HCT116 (cell line): ENCODE measurements at regions not wholly inside any gene's neighbourhood (a gene's known extent, or its start where the extent isn't known, plus 50 kb on each side); places are given as distances from the start of the nearest gene placed in this dataset.
"Not testable (repeated sequence)": the region's sequence is repeated elsewhere in the genome, so short reads cannot be mapped to it uniquely, and the experiment has no call there.

Experiments
- ATAC-seq: fragments of 200-7000 bp; cut with Tn5 transposase; 2 replicates; pipeline ENCODE4 v1.9.1; 2020; ENCODE audit warnings: mild to moderate bottlenecking, moderate library complexity
- BruUV-seq: library from RNA; stranded (reverse); fragments of 400-500 nt; replicated peaks from 2 replicates; lab custom pipeline; 2021; lab: Mats Ljungman, UMichigan
- CTCF ChIA-PET: fragments of 300-600 bp; sonication (Branson Sonifier 250); formaldehyde crosslinking; loops from one replicate; lab custom pipeline; 2021; ENCODE audit warnings: antibody characterized with exemption; lab: Charles Lee
- POLR2A ChIA-PET: fragments of 300-600, 350-600 bp; sonication (Branson Sonifier 250); formaldehyde crosslinking; loops from one replicate; lab custom pipeline; 2021; ENCODE audit warnings: antibody characterized with exemption; lab: Charles Lee
- RAD21 ChIA-PET, 2 experiments: fragments of 300-600 bp; sonication (Branson Sonifier 250); formaldehyde crosslinking; loops; one replicate each; lab custom pipeline; 2023; ENCODE audit warnings: low total read pairs in 2 of 2; ENCODE audit not compliant: uncharacterized antibody in 2 of 2, unreplicated experiment in 2 of 2, low non-redundant PET in 1 of 2; lab: Charles Lee
- DNase-seq: peaks from one replicate; pipeline ENCODE4 v3.0.0-alpha.2; 2010; ENCODE audit warnings: low read depth, low spot score
- H2AFZ ChIP-seq: fragments of 200-600 bp; shearing (Covaris generic), sonication (generic); 2 replicates; pipeline ENCODE4 v1.6.1; 2017; ENCODE audit warnings: low read depth, mixed run types, mixed read lengths, antibody characterized with exemption, low read length; ENCODE audit not compliant: poor library complexity, severe bottlenecking
- H3K27ac ChIP-seq: 2 replicates; pipeline ENCODE4 v1.5.1; 2012; ENCODE audit warnings: low read depth, low read length
- H3K27me3 ChIP-seq: fragments of 200-600 bp; sonication (generic); 2 replicates; pipeline ENCODE4 v1.6.1; 2016; ENCODE audit warnings: mixed run types, low read length, mixed read lengths; ENCODE audit not compliant: insufficient read depth
- H3K36me3 ChIP-seq, 2 experiments: fragments of 200-500 bp in 1 of 2; fragments of 200-600 bp in 1 of 2; sonication (Bioruptor generic) in 1 of 2; sonication (generic) in 1 of 2; 2 replicates each; pipeline versions ENCODE4 v1.5.1 to v1.6.1; 2014 to 2016; ENCODE audit warnings: low read length in 2 of 2, inconsistent platforms in 1 of 2, mixed read lengths in 1 of 2, mixed run types in 1 of 2; ENCODE audit not compliant: insufficient read depth in 2 of 2, control insufficient read depth in 1 of 2
- H3K4me1 ChIP-seq, 2 experiments: fragments of 200-600 bp in 1 of 2; sonication (generic) in 1 of 2; 2 replicates each; pipeline versions ENCODE4 v1.5.1 to v1.6.1; 2012 to 2017; ENCODE audit warnings: low read length in 2 of 2, inconsistent platforms in 1 of 2, mild to moderate bottlenecking in 1 of 2, mixed read lengths in 1 of 2, mixed run types in 1 of 2, moderate library complexity in 1 of 2; ENCODE audit not compliant: insufficient read depth in 2 of 2, control insufficient read depth in 1 of 2
- H3K4me2 ChIP-seq: fragments of 200-600 bp; sonication (generic); 2 replicates; pipeline ENCODE4 v1.6.1; 2017; ENCODE audit warnings: mixed run types, low read length, mixed read lengths
- H3K4me3 ChIP-seq, 2 experiments: fragments of 200-600 bp in 1 of 2; sonication (generic) in 1 of 2; replicated peaks in 1 of 2; 2 replicates each; pipeline ENCODE4 v1.5.1; 2011 to 2016; ENCODE audit warnings: low read length in 2 of 2, control low read depth in 1 of 2, low read depth in 1 of 2, mild to moderate bottlenecking in 1 of 2, mixed read lengths in 1 of 2, mixed run types in 1 of 2
- H3K79me2 ChIP-seq: fragments of 200-600 bp; sonication (generic); 2 replicates; pipeline ENCODE4 v1.6.1; 2017; ENCODE audit warnings: mild to moderate bottlenecking, mixed run types, low read length, moderate library complexity, mixed read lengths; ENCODE audit not compliant: insufficient read depth
- H3K9ac ChIP-seq: fragments of 200-600 bp; sonication (generic); 2 replicates; pipeline ENCODE4 v1.6.1; 2016; ENCODE audit warnings: low read length, mixed read lengths
- H3K9me2 ChIP-seq: fragments of 200-600 bp; sonication (generic), shearing (Covaris generic); 2 replicates; pipeline ENCODE4 v1.6.1; 2017; ENCODE audit warnings: mixed run types, mild to moderate bottlenecking, moderate library complexity; ENCODE audit not compliant: insufficient read depth
- H3K9me3 ChIP-seq, 2 experiments: fragments of 200-500 bp in 1 of 2; fragments of 200-600 bp in 1 of 2; sonication (Bioruptor generic) in 1 of 2; sonication (generic) in 1 of 2; 2 replicates each; pipeline ENCODE4 v1.6.1; 2014 to 2017; ENCODE audit warnings: low read length in 2 of 2, mixed read lengths in 2 of 2, inconsistent platforms in 1 of 2, low read depth in 1 of 2, mild to moderate bottlenecking in 1 of 2, mixed run types in 1 of 2, moderate library complexity in 1 of 2; ENCODE audit not compliant: control insufficient read depth in 1 of 2, insufficient read depth in 1 of 2
- H4K20me1 ChIP-seq: fragments of 200-600 bp; sonication (generic), shearing (Covaris generic); 2 replicates; pipeline ENCODE4 v1.6.1; 2017; ENCODE audit warnings: mixed run types, mild to moderate bottlenecking, moderate library complexity; ENCODE audit not compliant: insufficient read depth
- CBX3 ChIP-seq: IDR thresholded peaks from 2 replicates; pipeline ENCODE4 v1.6.1; 2012; ENCODE audit warnings: low read depth
- CEBPB ChIP-seq: IDR thresholded peaks from 2 replicates; pipeline ENCODE4 v1.6.1; 2012; ENCODE audit warnings: low read depth
- EGR1 ChIP-seq: IDR thresholded peaks from 2 replicates; pipeline ENCODE4 v1.6.1; 2012; ENCODE audit warnings: low read depth
- ELF1 ChIP-seq: IDR thresholded peaks from 2 replicates; pipeline ENCODE4 v1.6.1; 2012; ENCODE audit warnings: low read depth, borderline replicate concordance
- FOSL1 ChIP-seq: IDR thresholded peaks from 2 replicates; pipeline ENCODE4 v1.6.1; 2012; ENCODE audit warnings: low read depth
- JUND ChIP-seq: IDR thresholded peaks from 2 replicates; pipeline ENCODE4 v1.6.1; 2012
- POLR2A ChIP-seq: IDR thresholded peaks from 2 replicates; pipeline ENCODE4 v1.7.0; 2011; ENCODE audit warnings: borderline replicate concordance; ENCODE audit not compliant: insufficient read depth, insufficient read length; ENCODE audit errors: extremely low read depth
- RAD21 ChIP-seq: IDR thresholded peaks from 2 replicates; pipeline ENCODE4 v1.6.1; 2012; ENCODE audit warnings: low read depth, mild to moderate bottlenecking
- SIN3A ChIP-seq: IDR thresholded peaks from 2 replicates; pipeline ENCODE4 v1.6.1; 2012; ENCODE audit warnings: low read depth
- SP1 ChIP-seq: IDR thresholded peaks from 2 replicates; pipeline ENCODE4 v1.6.1; 2012; ENCODE audit warnings: low read depth
- SRF ChIP-seq: IDR thresholded peaks from 2 replicates; pipeline ENCODE4 v1.6.1; 2012; ENCODE audit warnings: low read depth
- YY1 ChIP-seq: IDR thresholded peaks from 2 replicates; pipeline ENCODE4 v1.6.1; 2011; ENCODE audit warnings: low read length, low read depth, moderate library complexity, mild to moderate bottlenecking; ENCODE audit not compliant: insufficient replicate concordance; ENCODE audit errors: extremely low read depth
- ZNF274 ChIP-seq: fragments of 200-500 bp; sonication (Bioruptor generic); IDR thresholded peaks from 2 replicates; pipeline ENCODE4 v1.6.1; 2014; ENCODE audit warnings: mild to moderate bottlenecking, low read depth, low read length, inconsistent platforms
- intact Hi-C: fragments of 100-400 bp; cut with micrococcal nuclease; formaldehyde crosslinking; loops from 2 replicates; pipeline ENCODE4 v1.10.0; 2022
- TF ChIP-seq, protein P1 (sequence below): IDR thresholded peaks from 2 replicates; pipeline ENCODE4 v1.6.1; 2012; ENCODE audit warnings: low read depth
- TF ChIP-seq, protein P2 (sequence below): IDR thresholded peaks from 2 replicates; pipeline ENCODE4 v1.6.1; 2012

- TF ChIP-seq SIN3A (no peak), YY1 (no peak), SP1 (no peak), ELF1 (no peak)
Measured at GRCh38 chr14:71556730-71557129, 375.5 kb upstream of the RGS6 start (continued).

- intact Hi-C loops: no loop called here
- Histone ChIP-seq H3K4me3 (no peak overlapping the region), H3K79me2 (no peaks in the 10 kb centered on the region), H3K9me3 (no peaks in the 10 kb centered on the region), H3K27me3 (no peaks in the 10 kb centered on the region), H3K4me2 (no peak overlapping the region), H2AFZ (no peak overlapping the region), H3K36me3 (no peaks in the 10 kb centered on the region), H4K20me1 (no peaks in the 10 kb centered on the region), H3K9ac (no peak overlapping the region), H3K27ac (no peak overlapping the region), H3K9me2 (no peaks in the 10 kb centered on the region), H3K4me1 (no peaks in the 10 kb centered on the region)
- ATAC-seq (no peak), DNase-seq (no peak)
- no TSS peak for BruUV-seq
- ChIA-PET POLR2A (no interaction called here), CTCF (no interaction called here), RAD21 (no interaction called here)
- TF ChIP-seq SP1: no peak
- no peak for TF ChIP-seq EGR1
- no peak for TF ChIP-seq SIN3A
- TF ChIP-seq, protein P1, sequence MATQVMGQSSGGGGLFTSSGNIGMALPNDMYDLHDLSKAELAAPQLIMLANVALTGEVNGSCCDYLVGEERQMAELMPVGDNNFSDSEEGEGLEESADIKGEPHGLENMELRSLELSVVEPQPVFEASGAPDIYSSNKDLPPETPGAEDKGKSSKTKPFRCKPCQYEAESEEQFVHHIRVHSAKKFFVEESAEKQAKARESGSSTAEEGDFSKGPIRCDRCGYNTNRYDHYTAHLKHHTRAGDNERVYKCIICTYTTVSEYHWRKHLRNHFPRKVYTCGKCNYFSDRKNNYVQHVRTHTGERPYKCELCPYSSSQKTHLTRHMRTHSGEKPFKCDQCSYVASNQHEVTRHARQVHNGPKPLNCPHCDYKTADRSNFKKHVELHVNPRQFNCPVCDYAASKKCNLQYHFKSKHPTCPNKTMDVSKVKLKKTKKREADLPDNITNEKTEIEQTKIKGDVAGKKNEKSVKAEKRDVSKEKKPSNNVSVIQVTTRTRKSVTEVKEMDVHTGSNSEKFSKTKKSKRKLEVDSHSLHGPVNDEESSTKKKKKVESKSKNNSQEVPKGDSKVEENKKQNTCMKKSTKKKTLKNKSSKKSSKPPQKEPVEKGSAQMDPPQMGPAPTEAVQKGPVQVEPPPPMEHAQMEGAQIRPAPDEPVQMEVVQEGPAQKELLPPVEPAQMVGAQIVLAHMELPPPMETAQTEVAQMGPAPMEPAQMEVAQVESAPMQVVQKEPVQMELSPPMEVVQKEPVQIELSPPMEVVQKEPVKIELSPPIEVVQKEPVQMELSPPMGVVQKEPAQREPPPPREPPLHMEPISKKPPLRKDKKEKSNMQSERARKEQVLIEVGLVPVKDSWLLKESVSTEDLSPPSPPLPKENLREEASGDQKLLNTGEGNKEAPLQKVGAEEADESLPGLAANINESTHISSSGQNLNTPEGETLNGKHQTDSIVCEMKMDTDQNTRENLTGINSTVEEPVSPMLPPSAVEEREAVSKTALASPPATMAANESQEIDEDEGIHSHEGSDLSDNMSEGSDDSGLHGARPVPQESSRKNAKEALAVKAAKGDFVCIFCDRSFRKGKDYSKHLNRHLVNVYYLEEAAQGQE: no peak
- TF ChIP-seq POLR2A: no peak
- TF ChIP-seq YY1: no peak
- no peak for TF ChIP-seq RAD21
- no peak for TF ChIP-seq ELF1
- TF ChIP-seq JUND: no peak
- TF ChIP-seq SRF: no peak
- TF ChIP-seq ZNF274: no peak
- TF ChIP-seq, protein P2, sequence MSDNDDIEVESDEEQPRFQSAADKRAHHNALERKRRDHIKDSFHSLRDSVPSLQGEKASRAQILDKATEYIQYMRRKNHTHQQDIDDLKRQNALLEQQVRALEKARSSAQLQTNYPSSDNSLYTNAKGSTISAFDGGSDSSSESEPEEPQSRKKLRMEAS: no peak
- no peak for TF ChIP-seq FOSL1
- no peak for TF ChIP-seq CBX3
- TF ChIP-seq CEBPB: no peak
Measured at GRCh38 chr14:71557351-71557750, 374.9 kb upstream of the RGS6 start.

GRCh38 chr14:71558943-71559342 lies 373.3 kb upstream of the RGS6 start:
- RAD21 ChIA-PET, POLR2A ChIA-PET, intact Hi-C loops: not testable (repeated sequence)

More at GRCh38 chr14:71558943-71559342, 373.3 kb upstream of the RGS6 start:
- H4K20me1 ChIP-seq, DNase-seq, ATAC-seq, BruUV-seq, H3K9ac ChIP-seq, CTCF ChIA-PET, H3K79me2 ChIP-seq, H3K4me2 ChIP-seq, H3K27ac ChIP-seq, H3K9me3 ChIP-seq, H2AFZ ChIP-seq, H3K4me3 ChIP-seq, H3K27me3 ChIP-seq, H3K9me2 ChIP-seq, H3K36me3 ChIP-seq, H3K4me1 ChIP-seq: not testable (repeated sequence)
